HG03460 (cell line): ENCODE measurements at regions not wholly inside any gene's neighbourhood (a gene's known extent, or its start where the extent isn't known, plus 50 kb on each side); places are given as distances from the start of the nearest gene placed in this dataset.
A peak's percentile ranks its signal among the peaks of the same experiment; 100 is the strongest.

Source experiments
- ATAC-seq: cut with Tn5 transposase; IDR thresholded peaks from one replicate; pipeline ENCODE4 v1.9.1; 2021; ENCODE audit not compliant: unreplicated experiment

- no peak for ATAC-seq
Measured at GRCh38 chr4:116453127-116453526, 632.2 kb downstream of the TRAM1L1 start.

GRCh38 chr4:116449764-116450163 is 635.6 kb downstream of the TRAM1L1 start:
- ATAC-seq = no peak

- ATAC-seq = no peak
Measured at GRCh38 chr4:116444117-116444516, 641.3 kb downstream of the TRAM1L1 start.

- no peak for ATAC-seq
Measured at GRCh38 chr4:116438981-116439729, 646.2 kb downstream of the TRAM1L1 start.

GRCh38 chr4:116438417-116438816 is 647.0 kb downstream of the TRAM1L1 start:
- no peak for ATAC-seq

- ATAC-seq = no peak
Measured at GRCh38 chr4:116427666-116428065, 657.7 kb downstream of the TRAM1L1 start.

GRCh38 chr4:116413222-116413621 is 672.2 kb downstream of the TRAM1L1 start:
- no peak for ATAC-seq

GRCh38 chr4:116401293-116401692 is 684.1 kb downstream of the TRAM1L1 start:
- ATAC-seq = no peak

- ATAC-seq = no peak
Measured at GRCh38 chr4:116400480-116400879, 684.9 kb downstream of the TRAM1L1 start.

- ATAC-seq = no peak
Measured at GRCh38 chr4:116397714-116398113, 687.7 kb downstream of the TRAM1L1 start.

- no peak for ATAC-seq
Measured at GRCh38 chr4:116397291-116397690, 688.1 kb downstream of the TRAM1L1 start.

- no peak for ATAC-seq
Measured at GRCh38 chr4:116395408-116395807, 690.0 kb downstream of the TRAM1L1 start.

GRCh38 chr4:116391020-116391419 is 694.4 kb downstream of the TRAM1L1 start:
- ATAC-seq = no peak

GRCh38 chr4:116389139-116389538 is 696.2 kb downstream of the TRAM1L1 start:
- ATAC-seq = no peak

- no peak for ATAC-seq
Measured at GRCh38 chr4:116387937-116388474, 697.4 kb downstream of the TRAM1L1 start.

- ATAC-seq = no peak
Measured at GRCh38 chr4:116386856-116387255, 698.5 kb downstream of the TRAM1L1 start.

GRCh38 chr4:116385583-116385982 is 699.8 kb downstream of the TRAM1L1 start:
- no peak for ATAC-seq

- ATAC-seq = no peak
Measured at GRCh38 chr4:116374815-116375214, 710.6 kb downstream of the TRAM1L1 start.

GRCh38 chr4:116362583-116362982 is 722.8 kb downstream of the TRAM1L1 start:
- no peak for ATAC-seq

GRCh38 chr4:116361790-116362189 is 723.6 kb downstream of the TRAM1L1 start:
- ATAC-seq = no peak

- ATAC-seq = peak; percentile 98
Measured at GRCh38 chr4:116358633-116359222, 726.6 kb downstream of the TRAM1L1 start.

GRCh38 chr4:116357758-116358157 is 727.6 kb downstream of the TRAM1L1 start:
- ATAC-seq = no peak
